ENCODE measurements at regions not wholly inside any gene's neighbourhood (a gene's known extent, or its start where the extent isn't known, plus 50 kb on each side); places are given as distances from the start of the nearest gene placed in this dataset.

DNA sequence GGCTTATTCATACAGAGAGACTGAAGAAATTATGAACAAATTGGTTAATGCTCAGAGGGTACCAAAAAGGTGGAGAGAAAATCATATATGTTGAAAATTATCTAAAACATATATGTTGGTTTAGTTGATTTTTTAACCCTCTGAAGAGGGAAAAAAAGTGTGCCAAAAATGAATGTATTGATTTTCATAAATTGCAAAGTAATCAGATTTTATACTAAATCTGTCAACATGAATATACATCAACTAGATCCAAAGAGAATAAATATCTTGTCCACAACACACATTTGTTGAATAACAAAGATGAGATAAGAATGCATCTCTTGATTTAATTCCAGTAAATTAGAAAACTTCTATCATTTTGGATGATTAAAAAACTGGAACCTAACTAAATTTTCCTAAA is 125.3 kb upstream of the TACR3 start:
- TF ChIP-seq, protein P1, sequence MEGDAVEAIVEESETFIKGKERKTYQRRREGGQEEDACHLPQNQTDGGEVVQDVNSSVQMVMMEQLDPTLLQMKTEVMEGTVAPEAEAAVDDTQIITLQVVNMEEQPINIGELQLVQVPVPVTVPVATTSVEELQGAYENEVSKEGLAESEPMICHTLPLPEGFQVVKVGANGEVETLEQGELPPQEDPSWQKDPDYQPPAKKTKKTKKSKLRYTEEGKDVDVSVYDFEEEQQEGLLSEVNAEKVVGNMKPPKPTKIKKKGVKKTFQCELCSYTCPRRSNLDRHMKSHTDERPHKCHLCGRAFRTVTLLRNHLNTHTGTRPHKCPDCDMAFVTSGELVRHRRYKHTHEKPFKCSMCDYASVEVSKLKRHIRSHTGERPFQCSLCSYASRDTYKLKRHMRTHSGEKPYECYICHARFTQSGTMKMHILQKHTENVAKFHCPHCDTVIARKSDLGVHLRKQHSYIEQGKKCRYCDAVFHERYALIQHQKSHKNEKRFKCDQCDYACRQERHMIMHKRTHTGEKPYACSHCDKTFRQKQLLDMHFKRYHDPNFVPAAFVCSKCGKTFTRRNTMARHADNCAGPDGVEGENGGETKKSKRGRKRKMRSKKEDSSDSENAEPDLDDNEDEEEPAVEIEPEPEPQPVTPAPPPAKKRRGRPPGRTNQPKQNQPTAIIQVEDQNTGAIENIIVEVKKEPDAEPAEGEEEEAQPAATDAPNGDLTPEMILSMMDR (IDR thresholded peaks at IDR 0.05) = no peak
- TF ChIP-seq POLR2A (IDR thresholded peaks at IDR 0.05) = no peak
